K562 (cell line): ENCODE measurements at regions not wholly inside any gene's neighbourhood (a gene's known extent, or its start where the extent isn't known, plus 50 kb on each side); places are given as distances from the start of the nearest gene placed in this dataset.

Experiments used
- AFF4 ChIP-seq: sonication (generic); formaldehyde crosslinking; IDR thresholded peaks from 2 replicates; pipeline ENCODE4 v1.8.0; 2023; ENCODE audit warnings: mild to moderate bottlenecking, missing genetic modification reagents
- BMI1 ChIP-seq: fragments of 150-350 bp; IDR thresholded peaks from 2 replicates; pipeline ENCODE4 v1.6.1; 2014; ENCODE audit warnings: low read length
- CBX1 ChIP-seq: sonication (generic); IDR thresholded peaks from 2 replicates; pipeline ENCODE4 v1.6.1; 2016; ENCODE audit warnings: antibody characterized with exemption, low read depth, mild to moderate bottlenecking
- CBX8 ChIP-seq: fragments of 200-600 bp; sonication (generic); IDR thresholded peaks from 2 replicates; pipeline ENCODE4 v1.6.1; 2012; ENCODE audit warnings: borderline replicate concordance, mixed run types, low read depth, mild to moderate bottlenecking, moderate library complexity, mixed read lengths, low read length, control low read depth, inconsistent platforms; ENCODE audit not compliant: poor library complexity, severe bottlenecking; ENCODE audit errors: extremely low read depth
- E2F4 ChIP-seq: sonication (generic); formaldehyde crosslinking; IDR thresholded peaks from 2 replicates; pipeline ENCODE4 v1.8.0; 2022; ENCODE audit warnings: mild to moderate bottlenecking, low read depth, missing genetic modification reagents
- E2F6 ChIP-seq, 2 experiments: IDR thresholded peaks; 2 replicates each; pipeline ENCODE4 v1.6.1; 2011; ENCODE audit warnings: borderline replicate concordance in 1 of 2, control low read depth in 1 of 2, low read depth in 1 of 2, low read length in 1 of 2, mild to moderate bottlenecking in 1 of 2, mixed read lengths in 1 of 2, moderate library complexity in 1 of 2; ENCODE audit not compliant: insufficient read depth in 1 of 2, insufficient read length in 1 of 2, poor library complexity in 1 of 2, severe bottlenecking in 1 of 2; ENCODE audit errors: extremely low read depth in 1 of 2
- MAFF ChIP-seq: IDR thresholded peaks from 2 replicates; pipeline ENCODE4 v1.6.1; 2012; ENCODE audit warnings: low read length, improper control_type of control experiment
- PHTF2 ChIP-seq: fragments of 250-450 bp; sonication (Bioruptor Pico); IDR thresholded peaks from 2 replicates; pipeline ENCODE4 v1.5.0; 2021; ENCODE audit warnings: mild to moderate bottlenecking
- SETDB1 ChIP-seq: IDR thresholded peaks from one replicate; pipeline ENCODE4 v1.6.1; 2012; ENCODE audit warnings: low read length, control low read depth, inconsistent platforms
- TSC22D4 ChIP-seq: fragments of 450-650 bp; IDR thresholded peaks from 2 replicates; pipeline ENCODE4 v1.6.1; 2016; ENCODE audit warnings: missing genetic modification characterization, missing biosample characterization, control low read depth
- ZNF274 ChIP-seq: IDR thresholded peaks from 2 replicates; pipeline ENCODE4 v1.6.1; 2011; ENCODE audit warnings: low read depth, mild to moderate bottlenecking, low read length, moderate library complexity, borderline replicate concordance

DNA sequence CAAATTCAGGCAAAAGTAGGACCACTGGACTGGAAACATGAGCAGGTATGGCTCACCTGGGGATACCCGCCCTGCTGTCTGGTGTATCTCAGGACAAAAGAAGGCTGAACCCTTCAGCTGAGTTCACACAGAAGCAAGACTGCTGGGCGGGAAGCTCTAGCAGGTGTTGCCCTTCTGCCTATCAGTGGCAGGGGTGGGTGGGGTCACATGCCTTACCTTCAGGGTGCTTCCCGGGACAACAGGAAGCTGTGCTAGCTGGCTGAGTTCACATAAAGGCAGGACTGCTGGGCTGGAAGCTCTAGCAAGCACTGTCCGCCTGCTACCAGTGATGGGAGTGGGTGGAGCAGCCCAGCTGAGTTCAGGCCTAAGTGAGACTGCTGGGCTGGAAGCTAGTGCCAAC lies 498.8 kb upstream of the ZNF608 start (continued):
- TF ChIP-seq E2F6 (IDR thresholded peaks at IDR 0.05; ENCODE audit: borderline replicate concordance in 1 of 2, extremely low read depth in 1 of 2, insufficient read depth in 1 of 2, insufficient read length in 1 of 2, low read depth in 1 of 2, low read length in 1 of 2, poor library complexity in 1 of 2, severe bottlenecking in 1 of 2) (no peak), AFF4 (CRISPR knock-in tag) (no peak), SETDB1 (no peak), CBX8 (no peak), MAFF (no peak), PHTF2 (no peak), BMI1 (no peak), CBX1 (no peak), E2F4 (no peak), TSC22D4 (tag) (no peak), ZNF274 (no peak)
